DOHH2 (cell line): ENCODE measurements at regions not wholly inside any gene's neighbourhood (a gene's known extent, or its start where the extent isn't known, plus 50 kb on each side); places are given as distances from the start of the nearest gene placed in this dataset.

Experiments used
- H3F3A ChIP-seq: fragments of 200-600 bp; sonication (generic), shearing (Covaris generic); 2 replicates; pipeline ENCODE4 v1.6.0; 2016; ENCODE audit warnings: antibody characterized with exemption, mild to moderate bottlenecking; ENCODE audit not compliant: control insufficient read depth, insufficient read depth
- H3K27ac ChIP-seq: fragments of 200-600 bp; sonication (generic); 2 replicates; pipeline ENCODE4 v1.5.1; 2014; ENCODE audit warnings: low read depth, mild to moderate bottlenecking, low read length, moderate library complexity
- H3K27me3 ChIP-seq: fragments of 200-600 bp; sonication (generic); 2 replicates; pipeline ENCODE4 v1.6.1; 2014; ENCODE audit warnings: mild to moderate bottlenecking, low read length, mixed read lengths; ENCODE audit not compliant: control insufficient read depth
- H3K36me3 ChIP-seq: fragments of 200-600 bp; sonication (generic); 2 replicates; pipeline ENCODE4 v1.6.1; 2014; ENCODE audit warnings: mild to moderate bottlenecking, low read length, moderate library complexity, mixed read lengths; ENCODE audit not compliant: control insufficient read depth
- H3K4me1 ChIP-seq: fragments of 200-600 bp; sonication (generic); 2 replicates; pipeline ENCODE4 v1.6.1; 2014; ENCODE audit warnings: mild to moderate bottlenecking, low read length, mixed read lengths; ENCODE audit not compliant: control insufficient read depth
- H3K4me2 ChIP-seq: fragments of 200-600 bp; sonication (generic); 2 replicates; pipeline ENCODE4 v1.6.0; 2014; ENCODE audit warnings: mild to moderate bottlenecking, low read length, moderate library complexity
- H3K4me3 ChIP-seq: fragments of 200-600 bp; sonication (generic); 2 replicates; pipeline ENCODE4 v1.5.1; 2014; ENCODE audit warnings: mild to moderate bottlenecking, low read length, mixed read lengths
- H3K79me2 ChIP-seq: fragments of 200-600 bp; sonication (generic); 2 replicates; pipeline ENCODE4 v1.6.1; 2014; ENCODE audit warnings: mild to moderate bottlenecking, low read length, mixed read lengths; ENCODE audit not compliant: control insufficient read depth
- H3K9me2 ChIP-seq: fragments of 200-600 bp; sonication (generic); replicated peaks from 2 replicates; pipeline ENCODE4 v1.6.1; 2014; ENCODE audit warnings: mild to moderate bottlenecking, low read length, mixed read lengths; ENCODE audit not compliant: control insufficient read depth
- H3K9me3 ChIP-seq: fragments of 200-600 bp; sonication (generic); 2 replicates; pipeline ENCODE4 v1.6.1; 2014; ENCODE audit warnings: antibody characterized with exemption, low read length, mixed read lengths; ENCODE audit not compliant: control insufficient read depth, insufficient read depth
- H4K20me1 ChIP-seq: fragments of 200-600 bp; sonication (generic); 2 replicates; pipeline ENCODE4 v1.6.0; 2014; ENCODE audit warnings: low read depth, mild to moderate bottlenecking, antibody characterized with exemption, low read length, moderate library complexity; ENCODE audit not compliant: control insufficient read depth, insufficient read depth
- EZH2phosphoT487 ChIP-seq: fragments of 200-600 bp; sonication (generic); IDR thresholded peaks from 2 replicates; pipeline ENCODE4 v1.6.1; 2017; ENCODE audit warnings: borderline replicate concordance, mild to moderate bottlenecking, antibody characterized with exemption, low read length, moderate library complexity, mixed read lengths
- TF ChIP-seq, protein P1 (sequence below): fragments of 200-600 bp; sonication (generic); IDR thresholded peaks from one replicate; pipeline ENCODE4 v1.5.1; 2014; ENCODE audit warnings: antibody characterized with exemption, mild to moderate bottlenecking, low read depth, low read length; ENCODE audit not compliant: poor library complexity, severe bottlenecking

DNA sequence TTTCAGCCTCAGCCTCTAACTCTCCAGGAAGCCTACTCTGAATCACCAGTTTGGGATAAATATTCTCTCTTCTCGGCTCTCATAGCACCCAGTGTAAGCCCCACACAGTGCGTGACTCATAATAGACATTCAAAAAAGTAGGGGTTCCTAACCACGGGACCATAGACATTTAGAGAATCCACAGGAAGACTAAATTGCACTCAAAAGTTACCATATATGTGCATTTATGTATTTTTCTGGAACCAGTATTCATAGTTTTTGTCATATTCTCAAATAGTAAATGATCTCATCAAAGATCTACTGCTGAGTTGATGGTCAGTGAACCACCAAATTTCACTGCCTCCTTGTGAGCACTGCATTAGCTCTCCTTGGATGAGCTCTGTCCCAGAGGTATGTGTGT is 625.7 kb downstream of the SMARCA1 start:
- Histone ChIP-seq H3F3A (no peaks in the 10 kb centered on the region), H3K27ac (no peak overlapping the region), H3K9me3 (no peaks in the 10 kb centered on the region), H3K27me3 (no peaks in the 10 kb centered on the region), H3K9me2 (no peaks in the 10 kb centered on the region), H3K4me1 (no peaks in the 10 kb centered on the region), H3K36me3 (no peaks in the 10 kb centered on the region), H3K79me2 (no peaks in the 10 kb centered on the region), H4K20me1 (no peaks in the 10 kb centered on the region), H3K4me3 (no peak overlapping the region), H3K4me2 (no peak overlapping the region)
- TF ChIP-seq EZH2phosphoT487: no peak

DNA sequence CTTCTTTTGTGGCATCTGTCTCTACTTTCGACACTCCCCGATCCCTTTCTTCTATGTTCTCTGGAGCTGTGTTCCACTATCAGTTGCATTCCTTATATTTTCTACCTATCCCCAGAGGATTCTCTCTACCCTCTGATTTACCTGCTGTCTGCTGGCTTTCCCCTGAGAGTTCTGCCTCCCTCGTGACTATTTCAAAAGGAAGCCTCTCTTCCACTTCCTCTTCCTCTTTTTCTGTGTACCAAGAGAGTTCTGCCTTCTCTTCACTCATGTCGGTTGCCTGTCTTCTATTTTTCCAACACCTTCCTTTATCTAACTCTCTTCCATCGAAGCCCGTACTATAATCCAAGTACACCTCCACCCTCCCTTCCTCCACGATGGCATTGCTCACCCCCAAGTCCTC is 631.7 kb downstream of the SMARCA1 start:
- no peaks in the 10 kb centered on the region for H3K9me3 ChIP-seq
- no peaks in the 10 kb centered on the region for H3F3A ChIP-seq
- H4K20me1 ChIP-seq: no peaks in the 10 kb centered on the region
- H3K27ac ChIP-seq: no peak overlapping the region
- H3K79me2 ChIP-seq: no peaks in the 10 kb centered on the region
- no peaks in the 10 kb centered on the region for H3K9me2 ChIP-seq
- H3K27me3 ChIP-seq: no peaks in the 10 kb centered on the region
- no peak overlapping the region for H3K4me3 ChIP-seq
- no peak for TF ChIP-seq EZH2phosphoT487
- TF ChIP-seq, protein P1, sequence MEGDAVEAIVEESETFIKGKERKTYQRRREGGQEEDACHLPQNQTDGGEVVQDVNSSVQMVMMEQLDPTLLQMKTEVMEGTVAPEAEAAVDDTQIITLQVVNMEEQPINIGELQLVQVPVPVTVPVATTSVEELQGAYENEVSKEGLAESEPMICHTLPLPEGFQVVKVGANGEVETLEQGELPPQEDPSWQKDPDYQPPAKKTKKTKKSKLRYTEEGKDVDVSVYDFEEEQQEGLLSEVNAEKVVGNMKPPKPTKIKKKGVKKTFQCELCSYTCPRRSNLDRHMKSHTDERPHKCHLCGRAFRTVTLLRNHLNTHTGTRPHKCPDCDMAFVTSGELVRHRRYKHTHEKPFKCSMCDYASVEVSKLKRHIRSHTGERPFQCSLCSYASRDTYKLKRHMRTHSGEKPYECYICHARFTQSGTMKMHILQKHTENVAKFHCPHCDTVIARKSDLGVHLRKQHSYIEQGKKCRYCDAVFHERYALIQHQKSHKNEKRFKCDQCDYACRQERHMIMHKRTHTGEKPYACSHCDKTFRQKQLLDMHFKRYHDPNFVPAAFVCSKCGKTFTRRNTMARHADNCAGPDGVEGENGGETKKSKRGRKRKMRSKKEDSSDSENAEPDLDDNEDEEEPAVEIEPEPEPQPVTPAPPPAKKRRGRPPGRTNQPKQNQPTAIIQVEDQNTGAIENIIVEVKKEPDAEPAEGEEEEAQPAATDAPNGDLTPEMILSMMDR: no peak
- no peaks in the 10 kb centered on the region for H3K4me1 ChIP-seq
- H3K4me2 ChIP-seq: no peak overlapping the region
- H3K36me3 ChIP-seq: no peaks in the 10 kb centered on the region

GRCh38 chrX:128884430-128884829 is 638.9 kb downstream of the SMARCA1 start:
- no peaks in the 10 kb centered on the region for H3K4me1 ChIP-seq
- no peak overlapping the region for H3K27ac ChIP-seq
- H3F3A ChIP-seq: no peaks in the 10 kb centered on the region
- no peaks in the 10 kb centered on the region for H3K79me2 ChIP-seq
- no peaks in the 10 kb centered on the region for H4K20me1 ChIP-seq
- no peaks in the 10 kb centered on the region for H3K36me3 ChIP-seq
- no peaks in the 10 kb centered on the region for H3K27me3 ChIP-seq
- no peaks in the 10 kb centered on the region for H3K9me2 ChIP-seq
- no peaks in the 10 kb centered on the region for H3K9me3 ChIP-seq
- no peak overlapping the region for H3K4me3 ChIP-seq
- TF ChIP-seq EZH2phosphoT487: no peak
- TF ChIP-seq, protein P1: no peak
- no peak overlapping the region for H3K4me2 ChIP-seq

DNA sequence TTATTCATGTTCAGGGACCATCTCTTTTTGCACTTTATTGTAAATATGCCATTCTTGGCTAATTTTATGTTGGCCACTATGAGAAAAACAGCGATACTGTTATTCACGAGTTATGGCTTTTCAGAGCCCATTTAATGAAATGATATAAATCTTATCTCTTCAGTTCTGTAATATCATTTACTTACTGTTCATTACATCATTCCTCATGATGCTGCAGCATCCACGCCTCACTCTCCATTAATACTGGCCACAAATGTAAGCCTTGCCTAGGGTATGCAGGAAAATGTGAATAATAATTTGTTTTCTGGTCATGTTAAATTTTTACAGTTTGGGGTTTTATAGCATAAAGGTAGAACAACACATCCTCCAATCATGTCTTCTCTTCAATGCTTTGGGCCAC is 639.6 kb downstream of the SMARCA1 start:
- Histone ChIP-seq H3K27me3 (no peaks in the 10 kb centered on the region), H3K4me1 (no peaks in the 10 kb centered on the region), H3K36me3 (no peaks in the 10 kb centered on the region), H3K4me3 (no peak overlapping the region), H3K4me2 (no peak overlapping the region), H3K9me2 (no peaks in the 10 kb centered on the region), H3K27ac (no peak overlapping the region), H4K20me1 (no peaks in the 10 kb centered on the region), H3F3A (no peaks in the 10 kb centered on the region), H3K9me3 (no peaks in the 10 kb centered on the region), H3K79me2 (no peaks in the 10 kb centered on the region)
- TF ChIP-seq EZH2phosphoT487: no peak
